ENCODE measurements at regions not wholly inside any gene's neighbourhood (a gene's known extent, or its start where the extent isn't known, plus 50 kb on each side); places are given as distances from the start of the nearest gene placed in this dataset.

GRCh38 chr1:217004776-217005436 lies 281.7 kb upstream of the ESRRG start (continued):
- TF ChIP-seq CUX1 (IDR thresholded peaks at IDR 0.05; ENCODE audit: insufficient replicate concordance, low read depth, low read length) (no peak), NBN (IDR thresholded peaks at IDR 0.05) (no peak), ATF2 (IDR thresholded peaks at IDR 0.05; ENCODE audit: low read length) (peak; percentile 34; the same call in 1 of the 2 replicates), IRF5 (IDR thresholded peaks at IDR 0.05; ENCODE audit: borderline replicate concordance) (no peak), MLLT1 (IDR thresholded peaks at IDR 0.05) (no peak), ZNF217 (IDR thresholded peaks at IDR 0.05) (0 out of 2 replicates have a peak, but pooled peaks have one; percentile 67), NR2C1 (IDR thresholded peaks at IDR 0.05) (no peak), RAD51 (IDR thresholded peaks at IDR 0.05) (no peak), JUNB (IDR thresholded peaks at IDR 0.05) (peak; percentile 63), HDAC6 (IDR thresholded peaks at IDR 0.05; ENCODE audit: unreplicated experiment) (no peak), ZBTB11 (CRISPR knock-in tag; IDR thresholded peaks at IDR 0.05) (no peak), ATF7 (IDR thresholded peaks at IDR 0.05; ENCODE audit: low read depth) (no peak)

Measured in GM12878 (cell line).